H9 (cell line): ENCODE measurements at regions not wholly inside any gene's neighbourhood (a gene's known extent, or its start where the extent isn't known, plus 50 kb on each side); places are given as distances from the start of the nearest gene placed in this dataset.

Experiments used
- DNase-seq: peaks from one replicate; pipeline ENCODE4 v3.0.0-alpha.2; 2017
- H2AFZ ChIP-seq: one replicate; pipeline ENCODE4 v1.6.1; 2013; ENCODE audit warnings: mild to moderate bottlenecking, low read length, control low read depth, moderate library complexity
- H2AK5ac ChIP-seq: 2 replicates; pipeline ENCODE4 v1.6.1; 2013; ENCODE audit warnings: low read length, control low read depth, mixed read lengths; ENCODE audit not compliant: insufficient read length
- H2BK120ac ChIP-seq: one replicate; pipeline ENCODE4 v1.6.1; 2013; ENCODE audit warnings: low read depth, mild to moderate bottlenecking, low read length, control low read depth, inconsistent platforms; ENCODE audit not compliant: poor library complexity, severe bottlenecking
- H2BK12ac ChIP-seq: 2 replicates; pipeline ENCODE4 v1.6.1; 2013; ENCODE audit warnings: low read length, control low read depth, mixed read lengths, low read depth; ENCODE audit not compliant: insufficient read length
- H2BK15ac ChIP-seq: 2 replicates; pipeline ENCODE4 v1.6.1; 2013; ENCODE audit warnings: low read depth, low read length, control low read depth
- H2BK20ac ChIP-seq: one replicate; pipeline ENCODE4 v1.6.1; 2013; ENCODE audit warnings: low read depth, mild to moderate bottlenecking, low read length, control low read depth, inconsistent platforms; ENCODE audit not compliant: poor library complexity, severe bottlenecking
- H2BK5ac ChIP-seq: 2 replicates; pipeline ENCODE4 v1.6.1; 2013; ENCODE audit warnings: low read length, control low read depth, mixed read lengths; ENCODE audit not compliant: insufficient read length
- H3K14ac ChIP-seq: 2 replicates; pipeline ENCODE4 v1.6.1; 2013; ENCODE audit warnings: low read length, control low read depth; ENCODE audit not compliant: insufficient read depth
- H3K18ac ChIP-seq: 2 replicates; pipeline ENCODE4 v1.6.1; 2013; ENCODE audit warnings: low read depth, mild to moderate bottlenecking, mixed read lengths, low read length, control low read depth; ENCODE audit not compliant: insufficient read length
- H3K23ac ChIP-seq: 2 replicates; pipeline ENCODE4 v1.6.1; 2013; ENCODE audit warnings: low read length, control low read depth, mixed read lengths, low read depth; ENCODE audit not compliant: insufficient read length
- H3K23me2 ChIP-seq: 2 replicates; pipeline ENCODE4 v1.6.1; 2013; ENCODE audit warnings: low read depth, mild to moderate bottlenecking, mixed read lengths, low read length, control low read depth; ENCODE audit not compliant: insufficient read length, poor library complexity, severe bottlenecking
- H3K27ac ChIP-seq: 2 replicates; pipeline ENCODE4 v1.5.1; 2013; ENCODE audit warnings: low read length, control low read depth, mixed read lengths, low read depth; ENCODE audit not compliant: insufficient read length
- H3K27me3 ChIP-seq: 2 replicates; pipeline ENCODE4 v1.6.1; 2013; ENCODE audit warnings: low read length, control low read depth, inconsistent platforms; ENCODE audit not compliant: insufficient read depth
- H3K4ac ChIP-seq: 2 replicates; pipeline ENCODE4 v1.6.1; 2013; ENCODE audit warnings: low read depth, mild to moderate bottlenecking, control low read depth, inconsistent platforms, low read length, moderate library complexity
- H3K4me1 ChIP-seq: 2 replicates; pipeline ENCODE4 v1.6.1; 2013; ENCODE audit warnings: low read length, control low read depth, inconsistent platforms; ENCODE audit not compliant: insufficient read depth
- H3K4me2 ChIP-seq: 2 replicates; pipeline ENCODE4 v1.6.1; 2013; ENCODE audit warnings: low read length, control low read depth, mixed read lengths; ENCODE audit not compliant: insufficient read length, insufficient read depth
- H3K56ac ChIP-seq: 2 replicates; pipeline ENCODE4 v1.6.1; 2013; ENCODE audit warnings: low read depth, mild to moderate bottlenecking, mixed read lengths, low read length, control low read depth; ENCODE audit not compliant: insufficient read length
- H3K79me1 ChIP-seq: 2 replicates; pipeline ENCODE4 v1.6.1; 2013; ENCODE audit warnings: low read depth, mild to moderate bottlenecking, moderate library complexity, low read length, control low read depth, inconsistent platforms; ENCODE audit not compliant: insufficient read depth, poor library complexity, severe bottlenecking
- H3K79me2 ChIP-seq: 2 replicates; pipeline ENCODE4 v1.6.1; 2013; ENCODE audit warnings: low read length, control low read depth, inconsistent platforms; ENCODE audit not compliant: insufficient read depth
- H3K9ac ChIP-seq: 2 replicates; pipeline ENCODE4 v1.6.1; 2013; ENCODE audit warnings: low read length, control low read depth, mixed read lengths; ENCODE audit not compliant: insufficient read length; ENCODE audit errors: extremely low read depth
- H3K9me3 ChIP-seq: one replicate; pipeline ENCODE4 v1.6.1; 2013; ENCODE audit warnings: low read depth, low read length, inconsistent platforms; ENCODE audit not compliant: control insufficient read depth
- H3T11ph ChIP-seq: one replicate; pipeline ENCODE4 v1.6.1; 2013; ENCODE audit warnings: mild to moderate bottlenecking, low read length, control low read depth, inconsistent platforms
- H4K20me1 ChIP-seq: one replicate; pipeline ENCODE4 v1.6.1; 2013; ENCODE audit not compliant: control insufficient read depth, insufficient read length, insufficient read depth
- H4K5ac ChIP-seq: 2 replicates; pipeline ENCODE4 v1.6.1; 2013; ENCODE audit warnings: low read depth, mild to moderate bottlenecking, mixed read lengths, low read length, control low read depth; ENCODE audit not compliant: insufficient read length
- H4K8ac ChIP-seq: replicated peaks from 2 replicates; pipeline ENCODE4 v1.6.1; 2013; ENCODE audit warnings: low read length, control low read depth, mixed read lengths, low read depth; ENCODE audit not compliant: insufficient read length
- H4K91ac ChIP-seq: 2 replicates; pipeline ENCODE4 v1.6.1; 2013; ENCODE audit warnings: low read depth, mild to moderate bottlenecking, moderate library complexity, mixed read lengths, low read length, control low read depth; ENCODE audit not compliant: insufficient read length
- H3K27ac Mint-ChIP-seq, 3 experiments: 2 replicates in 2 of 3; 3 replicates in 1 of 3; pipeline ENCODE4 v1.8.0; 2020 to 2021; ENCODE audit warnings: mixed read lengths in 3 of 3, mild to moderate bottlenecking in 1 of 3, moderate library complexity in 1 of 3
- H3K27me3 Mint-ChIP-seq: 2 replicates; pipeline ENCODE4 v1.8.0; 2021; ENCODE audit warnings: low read depth, mild to moderate bottlenecking, moderate library complexity, mixed read lengths
- H3K36me3 Mint-ChIP-seq, 3 experiments: 2 replicates in 2 of 3; 3 replicates in 1 of 3; pipeline ENCODE4 v1.8.0; 2020 to 2021; ENCODE audit warnings: low read depth in 3 of 3, mixed read lengths in 3 of 3; ENCODE audit not compliant: insufficient read depth in 1 of 3
- H3K4me1 Mint-ChIP-seq, 2 experiments: 2 replicates each; pipeline ENCODE4 v1.8.0; 2020; ENCODE audit warnings: mixed read lengths in 2 of 2
- H3K4me3 Mint-ChIP-seq, 2 experiments: 2 replicates in 1 of 2; 3 replicates in 1 of 2; pipeline ENCODE4 v1.8.0; 2020 to 2021; ENCODE audit warnings: mild to moderate bottlenecking in 2 of 2, mixed read lengths in 2 of 2, moderate library complexity in 1 of 2
- H3K9me3 Mint-ChIP-seq, 2 experiments: 2 replicates in 1 of 2; 3 replicates in 1 of 2; pipeline ENCODE4 v1.8.0; 2020; ENCODE audit warnings: mild to moderate bottlenecking in 2 of 2, mixed read lengths in 2 of 2, moderate library complexity in 1 of 2
- WGBS: extraction: QIAGEN DNeasy Blood & Tissue Kit; methylation state at CpG from one replicate; pipeline ENCODE4 v1.1.7; 2013; ENCODE audit warnings: missing lambda C conversion rate, low lambda C conversion rate, mixed read lengths; ENCODE audit not compliant: insufficient read length; ENCODE audit errors: extremely low coverage; 5-methylcytosine and 5-hydroxymethylcytosine counted together
- TF ChIP-seq, protein P1 (sequence below): fragments of 200-600 bp; sonication (generic); conservative IDR thresholded peaks from 3 replicates; pipeline ENCODE4 v1.8.0; 2021; ENCODE audit warnings: antibody characterized with exemption, mild to moderate bottlenecking

DNA sequence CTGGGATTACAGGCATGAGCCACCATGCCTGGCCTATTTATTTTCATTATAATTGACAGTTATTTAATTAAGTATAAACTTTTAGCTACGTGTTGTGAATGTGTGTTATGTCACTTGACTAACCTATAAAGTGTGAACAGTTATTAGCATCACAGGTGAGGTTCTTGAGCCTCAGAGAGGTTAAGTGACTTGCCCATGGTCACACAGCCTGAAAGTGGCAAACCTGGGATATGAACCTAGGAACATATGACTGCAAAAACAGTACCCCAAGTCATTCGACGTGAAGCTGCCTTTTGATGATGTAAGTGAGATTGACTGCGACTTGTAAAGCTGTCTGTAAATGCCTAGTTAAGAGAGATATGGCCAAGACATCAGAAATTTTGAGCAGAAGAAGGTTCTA lies 77.9 kb upstream of the SALL4 start:
- H3K27me3 Mint-ChIP-seq, result no peaks in the 10 kb centered on the region

More for the DNA sequence above, 77.9 kb upstream of the SALL4 start:
- no peaks in the 10 kb centered on the region for H3K79me1 ChIP-seq
- no peaks in the 10 kb centered on the region for H3K4me1 ChIP-seq
- no peak overlapping the region for H2BK12ac ChIP-seq
- WGBS, result no CpG with 5 or more reads among the region's 4 CpGs
- Mint-ChIP-seq H3K9me3 (no peaks in the 10 kb centered on the region), H3K27ac (no peak overlapping the region), H3K36me3 (no peaks in the 10 kb centered on the region), H3K4me3 (no peak overlapping the region), H3K4me1 (peaks cover 0 to 5% of the 10 kb centered on the region in 2 experiments; a peak in 3 of 4 replicates)
- no peak overlapping the region for H3K4ac ChIP-seq
- DNase-seq, result no peak
- no peak overlapping the region; the same call in 1 of the 2 replicates for H2BK15ac ChIP-seq
- no peak overlapping the region for H4K8ac ChIP-seq
- H2AFZ ChIP-seq, result no peak overlapping the region
- no peak overlapping the region for H2BK20ac ChIP-seq
- H2AK5ac ChIP-seq, result no peak overlapping the region
- H3K56ac ChIP-seq, result no peak overlapping the region
- no peak overlapping the region for H4K5ac ChIP-seq
- no peaks in the 10 kb centered on the region for H3K9me3 ChIP-seq
- TF ChIP-seq, protein P1, sequence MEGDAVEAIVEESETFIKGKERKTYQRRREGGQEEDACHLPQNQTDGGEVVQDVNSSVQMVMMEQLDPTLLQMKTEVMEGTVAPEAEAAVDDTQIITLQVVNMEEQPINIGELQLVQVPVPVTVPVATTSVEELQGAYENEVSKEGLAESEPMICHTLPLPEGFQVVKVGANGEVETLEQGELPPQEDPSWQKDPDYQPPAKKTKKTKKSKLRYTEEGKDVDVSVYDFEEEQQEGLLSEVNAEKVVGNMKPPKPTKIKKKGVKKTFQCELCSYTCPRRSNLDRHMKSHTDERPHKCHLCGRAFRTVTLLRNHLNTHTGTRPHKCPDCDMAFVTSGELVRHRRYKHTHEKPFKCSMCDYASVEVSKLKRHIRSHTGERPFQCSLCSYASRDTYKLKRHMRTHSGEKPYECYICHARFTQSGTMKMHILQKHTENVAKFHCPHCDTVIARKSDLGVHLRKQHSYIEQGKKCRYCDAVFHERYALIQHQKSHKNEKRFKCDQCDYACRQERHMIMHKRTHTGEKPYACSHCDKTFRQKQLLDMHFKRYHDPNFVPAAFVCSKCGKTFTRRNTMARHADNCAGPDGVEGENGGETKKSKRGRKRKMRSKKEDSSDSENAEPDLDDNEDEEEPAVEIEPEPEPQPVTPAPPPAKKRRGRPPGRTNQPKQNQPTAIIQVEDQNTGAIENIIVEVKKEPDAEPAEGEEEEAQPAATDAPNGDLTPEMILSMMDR, result no peak
- no peak overlapping the region for H2BK5ac ChIP-seq
- H3K18ac ChIP-seq, result no peak overlapping the region
- H3K23ac ChIP-seq, result no peak overlapping the region
- no peak overlapping the region for H3K14ac ChIP-seq
- no peak overlapping the region for H3T11ph ChIP-seq
- H3K27ac ChIP-seq, result no peak overlapping the region
- H4K20me1 ChIP-seq, result no peaks in the 10 kb centered on the region
- no peak overlapping the region for H3K9ac ChIP-seq
- H3K23me2 ChIP-seq, result no peaks in the 10 kb centered on the region
- no peak overlapping the region for H2BK120ac ChIP-seq
- H4K91ac ChIP-seq, result no peak overlapping the region
- no peak overlapping the region for H3K4me2 ChIP-seq
- no peaks in the 10 kb centered on the region for H3K27me3 ChIP-seq
- no peaks in the 10 kb centered on the region for H3K79me2 ChIP-seq
